Spleen (tissue), 11 donors: ENCODE measurements at regions not wholly inside any gene's neighbourhood (a gene's known extent, or its start where the extent isn't known, plus 50 kb on each side); places are given as distances from the start of the nearest gene placed in this dataset.

Source experiments
- DNase-seq: peaks from one replicate; pipeline ENCODE4 v3.0.0-alpha.2; 2020
- H3K27ac ChIP-seq, 8 donors: fragments of 200-600 bp; sonication (generic) in 7 of 8; 1 replicate in 4 of 8; 2 replicates in 4 of 8; pipeline versions ENCODE4 v1.5.0 to v1.8.0; 2016 to 2021; ENCODE audit warnings: inconsistent platforms in 4 of 8, mild to moderate bottlenecking in 4 of 8, moderate library complexity in 1 of 8
- H3K27me3 ChIP-seq, 7 donors: fragments of 200-600 bp; sonication (generic) in 6 of 7; replicated peaks in 1 of 7; 1 replicate in 4 of 7; 2 replicates in 3 of 7; pipeline versions ENCODE4 v1.5.0 to v1.8.0; 2016 to 2021; ENCODE audit warnings: inconsistent platforms in 3 of 7, mild to moderate bottlenecking in 1 of 7
- H3K36me3 ChIP-seq, 6 donors: fragments of 200-600 bp; sonication (generic) in 5 of 6; 1 replicate in 4 of 6; 2 replicates in 2 of 6; pipeline versions ENCODE4 v1.5.0 to v1.8.0; 2016 to 2021; ENCODE audit warnings: inconsistent platforms in 2 of 6
- H3K4me1 ChIP-seq, 6 donors: fragments of 200-600 bp; sonication (generic) in 5 of 6; 1 replicate in 3 of 6; 2 replicates in 3 of 6; pipeline versions ENCODE4 v1.5.0 to v1.8.0; 2016 to 2021; ENCODE audit warnings: inconsistent platforms in 3 of 6
- H3K4me3 ChIP-seq, 8 donors: fragments of 200-600 bp; sonication (generic) in 7 of 8; 1 replicate in 4 of 8; 2 replicates in 4 of 8; pipeline versions ENCODE4 v1.5.0 to v1.8.0; 2016 to 2021; ENCODE audit warnings: inconsistent platforms in 4 of 8, mild to moderate bottlenecking in 4 of 8, moderate library complexity in 2 of 8
- H3K9me3 ChIP-seq, 8 donors: fragments of 200-600 bp; sonication (generic) in 7 of 8; 1 replicate in 4 of 8; 2 replicates in 4 of 8; pipeline versions ENCODE4 v1.5.0 to v1.8.0; 2016 to 2021; ENCODE audit warnings: inconsistent platforms in 4 of 8
- POLR2A ChIP-seq, 3 donors: fragments of 450-650 bp; IDR thresholded peaks; one replicate each; pipeline ENCODE4 v1.5.1; 2017; ENCODE audit warnings: antibody characterized with exemption in 3 of 3, mild to moderate bottlenecking in 1 of 3
- POLR2AphosphoS5 ChIP-seq, 3 donors: sonication (generic); formaldehyde crosslinking; IDR thresholded peaks; one replicate each; pipeline ENCODE4 v1.5.1; 2017; ENCODE audit warnings: antibody characterized with exemption in 3 of 3
- WGBS, 5 donors: extraction: QIAGEN DNeasy Blood & Tissue Kit in 3 of 5; methylation state at CpG; one replicate each; pipeline versions ENCODE4 v1.1.5 to v1.1.7; 2013 to 2018; 5-methylcytosine and 5-hydroxymethylcytosine counted together
- intact Hi-C: fragments of 100-400 bp; cut with DNase I; formaldehyde crosslinking; loops from one replicate; pipeline ENCODE4 v1.15.0; 2023; ENCODE audit warnings: low total_unique reads
- TF ChIP-seq, protein P1 (sequence below), 11 experiments: fragments of 200-600 bp in 7 of 11; fragments of 450-650 bp in 4 of 11; sonication (generic) in 4 of 11; IDR thresholded peaks in 8 of 11; conservative IDR thresholded peaks in 3 of 11; 1 replicate in 7 of 11; 2 replicates in 4 of 11; pipeline versions ENCODE4 v1.4.0 to v1.8.0; 2016 to 2021; ENCODE audit warnings: antibody characterized with exemption in 11 of 11, inconsistent platforms in 4 of 11, mild to moderate bottlenecking in 1 of 11
- donor health status: healthy with polysubstance abuse.
- donor health status: DM: no; HTN: no; CAD: no; lungs with moderate emphysema.
- donor health status: DM: no; HTN: no; CAD: no.
- donor health status: Bipolar disorder and iron deficiency.
- donor health status: healthy.
- donor health status: DM: no; HTN: no; CAD: no.
- donor health status: DM: yes; HTN: yes; CAD: no.

DNA sequence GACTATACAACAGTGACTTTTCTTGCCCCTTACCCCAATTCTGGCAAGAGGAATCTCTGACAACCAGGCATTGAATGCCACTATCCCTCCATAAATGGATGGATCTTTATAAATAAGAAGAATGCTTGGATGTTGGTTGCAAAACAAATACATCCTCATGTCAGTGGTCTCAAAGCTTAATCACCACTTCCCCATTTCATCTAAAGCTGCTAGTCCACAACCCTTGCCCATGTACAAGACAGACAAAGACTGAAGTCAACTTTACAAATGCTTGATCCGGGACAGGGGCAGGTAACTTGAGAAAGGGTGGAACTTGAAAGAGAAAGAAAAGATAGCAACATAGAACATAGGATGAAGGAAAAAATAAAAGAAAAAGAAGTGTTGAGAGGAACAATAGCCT is 540.5 kb upstream of the NOX3 start:
- intact Hi-C loops: no loop called here
- H3K9me3 ChIP-seq: no peaks in the 10 kb centered on the region
- TF ChIP-seq POLR2AphosphoS5 (IDR thresholded peaks at IDR 0.05) (no peak), POLR2A (IDR thresholded peaks at IDR 0.05) (no peak)
- TF ChIP-seq, protein P1, sequence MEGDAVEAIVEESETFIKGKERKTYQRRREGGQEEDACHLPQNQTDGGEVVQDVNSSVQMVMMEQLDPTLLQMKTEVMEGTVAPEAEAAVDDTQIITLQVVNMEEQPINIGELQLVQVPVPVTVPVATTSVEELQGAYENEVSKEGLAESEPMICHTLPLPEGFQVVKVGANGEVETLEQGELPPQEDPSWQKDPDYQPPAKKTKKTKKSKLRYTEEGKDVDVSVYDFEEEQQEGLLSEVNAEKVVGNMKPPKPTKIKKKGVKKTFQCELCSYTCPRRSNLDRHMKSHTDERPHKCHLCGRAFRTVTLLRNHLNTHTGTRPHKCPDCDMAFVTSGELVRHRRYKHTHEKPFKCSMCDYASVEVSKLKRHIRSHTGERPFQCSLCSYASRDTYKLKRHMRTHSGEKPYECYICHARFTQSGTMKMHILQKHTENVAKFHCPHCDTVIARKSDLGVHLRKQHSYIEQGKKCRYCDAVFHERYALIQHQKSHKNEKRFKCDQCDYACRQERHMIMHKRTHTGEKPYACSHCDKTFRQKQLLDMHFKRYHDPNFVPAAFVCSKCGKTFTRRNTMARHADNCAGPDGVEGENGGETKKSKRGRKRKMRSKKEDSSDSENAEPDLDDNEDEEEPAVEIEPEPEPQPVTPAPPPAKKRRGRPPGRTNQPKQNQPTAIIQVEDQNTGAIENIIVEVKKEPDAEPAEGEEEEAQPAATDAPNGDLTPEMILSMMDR (IDR thresholded peaks at IDR 0.05 in 8 of 11, conservative IDR thresholded peaks at IDR 0.05 in 3 of 11): no peak
- WGBS, 5 donors: 56 to 86% (median 75%) methylated on average over 1 of the region's 1 CpG
- no peak overlapping the region for H3K27ac ChIP-seq
- H3K36me3 ChIP-seq: no peaks in the 10 kb centered on the region
- no peak overlapping the region for H3K4me3 ChIP-seq
- H3K27me3 ChIP-seq: no peaks in the 10 kb centered on the region
- no peak for DNase-seq
- peaks cover 0 to 8% (median 0%) of the 10 kb centered on the region in 6 donors for H3K4me1 ChIP-seq

DNA sequence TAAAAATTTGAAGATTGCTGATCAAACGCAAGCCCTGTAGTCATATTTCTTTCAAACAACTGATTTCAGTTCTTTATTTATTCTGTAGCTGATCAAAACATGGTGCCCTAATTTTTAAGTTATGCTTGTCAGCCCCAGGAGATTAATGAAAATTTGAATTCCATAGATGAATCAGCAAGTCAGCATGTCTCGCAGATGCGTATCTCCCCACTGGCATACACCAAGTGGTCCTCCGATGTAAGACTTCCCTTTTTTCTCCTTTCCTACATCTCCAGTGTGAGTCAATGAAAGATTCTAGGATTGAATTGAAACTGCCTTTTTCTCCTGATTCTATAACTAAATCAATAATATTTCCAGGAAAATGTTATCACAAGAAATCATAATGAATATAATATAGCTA is 539.6 kb upstream of the NOX3 start:
- Histone ChIP-seq H3K36me3 (no peaks in the 10 kb centered on the region), H3K27ac (no peak overlapping the region), H3K4me1 (peaks cover 0 to 8% (median 0%) of the 10 kb centered on the region in 6 donors), H3K9me3 (no peaks in the 10 kb centered on the region), H3K4me3 (no peak overlapping the region), H3K27me3 (no peaks in the 10 kb centered on the region)
- 58 to 79% (median 61%) methylated on average over 4 of the region's 4 CpGs for WGBS, 5 donors
- TF ChIP-seq POLR2AphosphoS5 (IDR thresholded peaks at IDR 0.05) (no peak), POLR2A (IDR thresholded peaks at IDR 0.05) (no peak)
- TF ChIP-seq, protein P1 (IDR thresholded peaks at IDR 0.05 in 8 of 11, conservative IDR thresholded peaks at IDR 0.05 in 3 of 11): no peak
- intact Hi-C loops: no loop called here
- no peak for DNase-seq

DNA sequence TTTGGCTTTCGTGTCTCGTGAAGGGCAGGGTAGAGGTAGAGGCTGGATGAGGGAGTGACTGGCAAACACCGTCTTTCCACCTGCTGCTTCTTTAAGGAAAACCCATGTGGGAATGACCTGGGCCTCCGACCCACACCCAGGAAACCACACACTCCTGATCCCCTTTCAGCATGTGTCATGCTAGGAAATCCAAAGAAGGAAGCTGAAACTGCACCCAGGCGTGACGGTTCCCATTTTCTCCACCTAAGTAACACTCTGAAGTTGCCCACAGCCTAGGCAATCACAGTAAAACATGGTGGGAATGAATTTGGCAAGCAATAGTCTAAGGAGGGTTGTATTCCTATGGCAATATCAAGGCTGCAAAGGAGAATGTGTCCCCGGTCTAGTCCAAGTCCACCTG is 538.4 kb upstream of the NOX3 start:
- Histone ChIP-seq H3K27ac (no peak overlapping the region), H3K27me3 (no peaks in the 10 kb centered on the region), H3K36me3 (no peaks in the 10 kb centered on the region), H3K4me3 (no peak overlapping the region), H3K4me1 (peaks cover 0 to 8% (median 0%) of the 10 kb centered on the region in 6 donors), H3K9me3 (no peaks in the 10 kb centered on the region)
- intact Hi-C loops: no loop called here
- TF ChIP-seq, protein P1 (IDR thresholded peaks at IDR 0.05 in 8 of 11, conservative IDR thresholded peaks at IDR 0.05 in 3 of 11): no peak
- TF ChIP-seq POLR2A (IDR thresholded peaks at IDR 0.05) (no peak), POLR2AphosphoS5 (IDR thresholded peaks at IDR 0.05) (no peak)
- WGBS, 5 donors: 62 to 84% (median 71%) methylated on average over 7 of the region's 7 CpGs
- DNase-seq: no peak

DNA sequence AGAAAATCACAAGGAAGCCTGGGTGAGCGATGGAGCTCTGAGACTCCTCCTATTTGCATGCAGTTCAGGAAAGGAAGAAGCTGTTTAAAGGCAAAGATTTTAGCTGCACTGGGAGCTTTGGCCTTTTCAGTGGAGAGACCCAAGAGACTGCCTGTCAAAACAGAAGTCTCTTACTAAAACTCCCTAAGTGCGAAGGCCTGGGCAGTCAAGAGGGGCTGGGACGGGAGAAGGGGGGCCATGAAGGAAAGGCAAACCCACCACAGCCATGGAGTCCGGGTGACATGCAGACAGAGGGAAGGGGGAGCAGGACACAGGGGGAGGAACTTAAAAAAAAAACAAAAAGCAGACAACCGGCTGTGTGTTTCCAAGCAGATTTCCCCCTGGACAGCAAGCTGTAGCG is 537.6 kb upstream of the NOX3 start:
- TF ChIP-seq POLR2AphosphoS5 (IDR thresholded peaks at IDR 0.05) (no peak), POLR2A (IDR thresholded peaks at IDR 0.05) (no peak)
- TF ChIP-seq, protein P1 (IDR thresholded peaks at IDR 0.05 in 8 of 11, conservative IDR thresholded peaks at IDR 0.05 in 3 of 11): no peak
- H3K27ac ChIP-seq: no peak overlapping the region
- no peaks in the 10 kb centered on the region for H3K36me3 ChIP-seq
- H3K9me3 ChIP-seq: no peaks in the 10 kb centered on the region
- no peak overlapping the region for H3K4me3 ChIP-seq
- no peak for DNase-seq
- WGBS, 5 donors: 70 to 88% (median 79%) methylated on average over 6 of the region's 6 CpGs
- intact Hi-C loops: no loop called here
- peaks cover 0 to 8% (median 0%) of the 10 kb centered on the region in 6 donors for H3K4me1 ChIP-seq
- H3K27me3 ChIP-seq: no peaks in the 10 kb centered on the region
